ENCODE measurements at regions not wholly inside any gene's neighbourhood (a gene's known extent, or its start where the extent isn't known, plus 50 kb on each side); places are given as distances from the start of the nearest gene placed in this dataset.

GRCh38 chr12:46468160-46468559 lies 95.6 kb upstream of the SLC38A2 start:
- no peak for DNase-seq (ENCODE audit: low spot score)

- DNase-seq (ENCODE audit: low spot score): no peak
Observed at GRCh38 chr12:46465307-46465706, 92.7 kb upstream of the SLC38A2 start.

- DNase-seq (ENCODE audit: low spot score): no peak
Observed at GRCh38 chr12:46464863-46465262, 92.3 kb upstream of the SLC38A2 start.

- no peak for DNase-seq (ENCODE audit: low spot score)
Observed at GRCh38 chr12:46462641-46463355, 90.2 kb upstream of the SLC38A2 start.

- no peak for DNase-seq (ENCODE audit: low spot score)
Observed at GRCh38 chr12:46461907-46462640, 89.5 kb upstream of the SLC38A2 start.

GRCh38 chr12:46461459-46461858 lies 88.9 kb upstream of the SLC38A2 start:
- DNase-seq (ENCODE audit: low spot score): no peak

GRCh38 chr12:46460682-46461210 lies 88.2 kb upstream of the SLC38A2 start:
- DNase-seq (ENCODE audit: low spot score): no peak

GRCh38 chr12:46459861-46460545 lies 87.4 kb upstream of the SLC38A2 start:
- no peak for DNase-seq (ENCODE audit: low spot score)

GRCh38 chr12:46459111-46459510 lies 86.5 kb upstream of the SLC38A2 start:
- DNase-seq (ENCODE audit: low spot score): no peak

GRCh38 chr12:46458500-46459102 lies 86.0 kb upstream of the SLC38A2 start:
- DNase-seq (ENCODE audit: low spot score): no peak

- no peak for DNase-seq (ENCODE audit: low spot score)
Observed at GRCh38 chr12:46457958-46458357, 85.4 kb upstream of the SLC38A2 start.

GRCh38 chr12:46456356-46457334 lies 84.1 kb upstream of the SLC38A2 start:
- DNase-seq (ENCODE audit: low spot score): no peak

GRCh38 chr12:46455648-46456352 lies 83.2 kb upstream of the SLC38A2 start:
- DNase-seq (ENCODE audit: low spot score): peak; percentile 47

- no peak for DNase-seq (ENCODE audit: low spot score)
Observed at GRCh38 chr12:46454981-46455380, 82.4 kb upstream of the SLC38A2 start.

- no peak for DNase-seq (ENCODE audit: low spot score)
Observed at GRCh38 chr12:46453428-46453827, 80.9 kb upstream of the SLC38A2 start.

- no peak for DNase-seq (ENCODE audit: low spot score)
Observed at GRCh38 chr12:46452776-46453175, 80.2 kb upstream of the SLC38A2 start.

GRCh38 chr12:46452061-46452615 lies 79.6 kb upstream of the SLC38A2 start:
- peak; percentile 44 for DNase-seq (ENCODE audit: low spot score)

- no peak for DNase-seq (ENCODE audit: low spot score)
Observed at GRCh38 chr12:46451276-46452021, 78.9 kb upstream of the SLC38A2 start.

- no peak for DNase-seq (ENCODE audit: low spot score)
Observed at GRCh38 chr12:46450279-46450748, 77.7 kb upstream of the SLC38A2 start.
